ENCODE measurements at regions not wholly inside any gene's neighbourhood (a gene's known extent, or its start where the extent isn't known, plus 50 kb on each side); places are given as distances from the start of the nearest gene placed in this dataset.

- Mint-ChIP-seq H3K9me3 (peaks cover 4% of the 10 kb centered on the region), H3K36me3 (no peaks in the 10 kb centered on the region), H3K4me3 (no peak overlapping the region), H3K4me1 (ENCODE audit: unreplicated experiment) (no peaks in the 10 kb centered on the region), H3K27me3 (peaks cover 59% of the 10 kb centered on the region), H3K27ac (no peak overlapping the region)
- no peak for DNase-seq (ENCODE audit: extremely low spot score, unreplicated experiment)
- TF ChIP-seq CTCF (conservative IDR thresholded peaks at IDR 0.05) = no peak
Measured at GRCh38 chr15:69637818-69638217, 185.2 kb downstream of the RPLP1 start.

GRCh38 chr15:69643476-69643875 is 190.9 kb downstream of the RPLP1 start:
- peaks cover 3% of the 10 kb centered on the region for H3K36me3 Mint-ChIP-seq
- DNase-seq (ENCODE audit: extremely low spot score, unreplicated experiment) = no peak
- peaks cover 4% of the 10 kb centered on the region for H3K9me3 Mint-ChIP-seq
- H3K27me3 Mint-ChIP-seq = peaks cover 28% of the 10 kb centered on the region
- TF ChIP-seq CTCF (conservative IDR thresholded peaks at IDR 0.05) = no peak
- no peak overlapping the region for H3K4me3 Mint-ChIP-seq
- H3K27ac Mint-ChIP-seq = no peak overlapping the region
- peaks cover 14% of the 10 kb centered on the region for H3K4me1 Mint-ChIP-seq (ENCODE audit: unreplicated experiment)

- no peak for DNase-seq (ENCODE audit: extremely low spot score, unreplicated experiment)
- Mint-ChIP-seq H3K36me3 (peaks cover 3% of the 10 kb centered on the region), H3K9me3 (peaks cover 4% of the 10 kb centered on the region), H3K27me3 (peaks cover 31% of the 10 kb centered on the region), H3K4me3 (no peak overlapping the region), H3K27ac (no peak overlapping the region), H3K4me1 (ENCODE audit: unreplicated experiment) (peaks cover 19% of the 10 kb centered on the region)
- no peak for TF ChIP-seq CTCF (conservative IDR thresholded peaks at IDR 0.05)
Measured at GRCh38 chr15:69643971-69644370, 191.4 kb downstream of the RPLP1 start.

GRCh38 chr15:69644876-69645275 is 192.3 kb downstream of the RPLP1 start:
- H3K36me3 Mint-ChIP-seq = peaks cover 3% of the 10 kb centered on the region
- H3K27ac Mint-ChIP-seq = no peak overlapping the region
- H3K9me3 Mint-ChIP-seq = peaks cover 4% of the 10 kb centered on the region
- H3K4me1 Mint-ChIP-seq (ENCODE audit: unreplicated experiment) = peaks cover 25% of the 10 kb centered on the region
- peaks cover 33% of the 10 kb centered on the region for H3K27me3 Mint-ChIP-seq
- TF ChIP-seq CTCF (conservative IDR thresholded peaks at IDR 0.05) = no peak
- H3K4me3 Mint-ChIP-seq = no peak overlapping the region
- no peak for DNase-seq (ENCODE audit: extremely low spot score, unreplicated experiment)

GRCh38 chr15:69647142-69647513 is 194.5 kb downstream of the RPLP1 start:
- Mint-ChIP-seq H3K4me1 (ENCODE audit: unreplicated experiment) (peaks cover 29% of the 10 kb centered on the region), H3K4me3 (peak overlapping the region; percentile 50), H3K27ac (no peak overlapping the region), H3K9me3 (no peaks in the 10 kb centered on the region), H3K27me3 (peaks cover 38% of the 10 kb centered on the region), H3K36me3 (peaks cover 3% of the 10 kb centered on the region)
- TF ChIP-seq CTCF (conservative IDR thresholded peaks at IDR 0.05) = no peak
- DNase-seq (ENCODE audit: extremely low spot score, unreplicated experiment) = peak; percentile 24

GRCh38 chr15:69648212-69648611 is 195.6 kb downstream of the RPLP1 start:
- H3K4me3 Mint-ChIP-seq = peak overlapping the region; percentile 51
- H3K27ac Mint-ChIP-seq = peak overlapping the region; percentile 58
- H3K36me3 Mint-ChIP-seq = peaks cover 3% of the 10 kb centered on the region
- no peaks in the 10 kb centered on the region for H3K9me3 Mint-ChIP-seq
- H3K4me1 Mint-ChIP-seq (ENCODE audit: unreplicated experiment) = peaks cover 29% of the 10 kb centered on the region
- peak; percentile 51 for DNase-seq (ENCODE audit: extremely low spot score, unreplicated experiment)
- TF ChIP-seq CTCF (conservative IDR thresholded peaks at IDR 0.05) = no peak
- peaks cover 46% of the 10 kb centered on the region for H3K27me3 Mint-ChIP-seq

Data from type B pancreatic cell (in vitro differentiated cells).